H1 (cell line): ENCODE measurements at regions not wholly inside any gene's neighbourhood (a gene's known extent, or its start where the extent isn't known, plus 50 kb on each side); places are given as distances from the start of the nearest gene placed in this dataset.

ENCODE experiments used
- CTCF ChIA-PET: fragments of 300-600 bp; sonication (Branson Sonifier 250); formaldehyde crosslinking; loops from one replicate; lab custom pipeline; 2021; ENCODE audit not compliant: partially characterized antibody; lab: Charles Lee
- POLR2A ChIA-PET: fragments of 300-600 bp; sonication (Branson Sonifier 250); formaldehyde crosslinking; loops from one replicate; lab custom pipeline; 2021; ENCODE audit warnings: inconsistent platforms; ENCODE audit not compliant: partially characterized antibody; lab: Charles Lee
- DNase-seq, 2 experiments: peaks; one replicate each; pipeline versions ENCODE4 v3.0.0 to v3.0.0-alpha.2; 2010 to 2022; ENCODE audit warnings: low spot score in 2 of 2, low read depth in 1 of 2, mixed read lengths in 1 of 2
- FAIRE-seq: peaks from 2 replicates; lab custom pipeline; 2011; peaks lifted over from hg19 to GRCh38; lab: Jason Lieb, UNC
- H2AFZ ChIP-seq: 2 replicates; pipeline ENCODE4 v1.8.1; 2012; ENCODE audit warnings: low read length, inconsistent platforms
- H2AK5ac ChIP-seq: 2 replicates; pipeline ENCODE4 v1.6.1; 2013; ENCODE audit warnings: low read depth, low read length
- H2BK120ac ChIP-seq: replicated peaks from 2 replicates; pipeline ENCODE3; 2013; ENCODE audit warnings: low read depth, low read length, inconsistent platforms
- H2BK12ac ChIP-seq: 2 replicates; pipeline ENCODE4 v1.6.1; 2013; ENCODE audit warnings: low read depth, low read length
- H2BK15ac ChIP-seq: 2 replicates; pipeline ENCODE4 v1.6.1; 2013; ENCODE audit warnings: low read length
- H2BK20ac ChIP-seq: 2 replicates; pipeline ENCODE4 v1.6.1; 2013; ENCODE audit warnings: low read length
- H2BK5ac ChIP-seq: 2 replicates; pipeline ENCODE4 v1.6.1; 2013; ENCODE audit warnings: low read depth, low read length
- H3K14ac ChIP-seq: 2 replicates; pipeline ENCODE4 v1.6.1; 2013; ENCODE audit warnings: inconsistent platforms; ENCODE audit not compliant: insufficient read length
- H3K18ac ChIP-seq: 2 replicates; pipeline ENCODE4 v1.6.1; 2013; ENCODE audit warnings: low read length; ENCODE audit errors: extremely low read depth
- H3K23ac ChIP-seq: 2 replicates; pipeline ENCODE4 v1.6.1; 2013; ENCODE audit warnings: inconsistent platforms; ENCODE audit not compliant: insufficient read length
- H3K23me2 ChIP-seq: 2 replicates; pipeline ENCODE4 v1.6.1; 2013; ENCODE audit warnings: low read depth, low read length
- H3K27ac ChIP-seq: 2 replicates; pipeline ENCODE4 v1.6.1; 2011; ENCODE audit warnings: low read depth, low read length, inconsistent platforms
- H3K27me3 ChIP-seq, 4 experiments: replicated peaks in 1 of 4; 1 replicate in 1 of 4; 2 replicates in 3 of 4; pipeline versions ENCODE4 v1.6.1 to v1.8.1; 2011 to 2013; ENCODE audit warnings: low read length in 3 of 4, mild to moderate bottlenecking in 3 of 4, inconsistent platforms in 2 of 4, mixed read lengths in 2 of 4, moderate library complexity in 1 of 4; ENCODE audit not compliant: control insufficient read depth in 3 of 4, insufficient read depth in 3 of 4; ENCODE audit errors: extremely low read depth in 1 of 4
- H3K36me3 ChIP-seq, 4 experiments: 2 replicates each; pipeline versions ENCODE4 v1.6.1 to v1.8.1; 2011 to 2013; ENCODE audit warnings: mild to moderate bottlenecking in 4 of 4, low read length in 3 of 4, moderate library complexity in 2 of 4, control low read depth in 1 of 4, inconsistent platforms in 1 of 4; ENCODE audit not compliant: insufficient read depth in 4 of 4, control insufficient read depth in 2 of 4
- H3K4ac ChIP-seq: replicated peaks from 2 replicates; pipeline ENCODE3; 2013; ENCODE audit warnings: low read length, low read depth, mixed read lengths, inconsistent platforms; ENCODE audit not compliant: insufficient read length
- H3K4me1 ChIP-seq, 4 experiments: replicated peaks in 1 of 4; 1 replicate in 1 of 4; 2 replicates in 3 of 4; pipeline versions ENCODE4 v1.6.1 to v1.8.1; 2011 to 2013; ENCODE audit warnings: low read length in 3 of 4, inconsistent platforms in 2 of 4, mixed read lengths in 1 of 4; ENCODE audit not compliant: insufficient read depth in 4 of 4, control insufficient read depth in 3 of 4
- H3K4me2 ChIP-seq, 2 experiments: 2 replicates each; pipeline versions ENCODE4 v1.6.1 to v1.8.1; 2011 to 2013; ENCODE audit warnings: low read depth in 2 of 2, low read length in 2 of 2, control low read depth in 1 of 2, inconsistent platforms in 1 of 2, mild to moderate bottlenecking in 1 of 2; ENCODE audit not compliant: insufficient read depth in 1 of 2
- H3K4me3 ChIP-seq, 4 experiments: fragments of 200-600, 300-600 bp in 1 of 4; sonication (generic), shearing (Covaris generic), sonication (Bioruptor Twin) in 1 of 4; 2 replicates each; pipeline versions ENCODE4 v1.5.1 to v1.8.1; 2011 to 2016; ENCODE audit warnings: low read length in 4 of 4, low read depth in 3 of 4, control low read depth in 2 of 4, inconsistent platforms in 2 of 4, mild to moderate bottlenecking in 2 of 4, mixed read lengths in 1 of 4, moderate library complexity in 1 of 4; ENCODE audit not compliant: insufficient read depth in 2 of 4; ENCODE audit errors: extremely low read depth in 1 of 4
- H3K56ac ChIP-seq: replicated peaks from 2 replicates; pipeline ENCODE3; 2013; ENCODE audit warnings: low read depth, mild to moderate bottlenecking, mixed read lengths, low read length, inconsistent platforms; ENCODE audit not compliant: insufficient read length
- H3K79me1 ChIP-seq: 2 replicates; pipeline ENCODE4 v1.6.1; 2013; ENCODE audit warnings: low read depth, low read length, control low read depth
- H3K79me2 ChIP-seq, 2 experiments: 2 replicates each; pipeline versions ENCODE4 v1.6.1 to v1.8.1; 2012 to 2013; ENCODE audit warnings: low read length in 2 of 2, mild to moderate bottlenecking in 2 of 2, inconsistent platforms in 1 of 2; ENCODE audit not compliant: insufficient read depth in 2 of 2, control insufficient read depth in 1 of 2
- H3K9ac ChIP-seq, 4 experiments: replicated peaks in 1 of 4; 1 replicate in 1 of 4; 2 replicates in 3 of 4; pipeline versions ENCODE4 v1.6.1 to v1.8.1; 2011 to 2013; ENCODE audit warnings: low read depth in 3 of 4, low read length in 3 of 4, control low read depth in 2 of 4, mild to moderate bottlenecking in 2 of 4, moderate library complexity in 2 of 4, inconsistent platforms in 1 of 4; ENCODE audit errors: extremely low read depth in 1 of 4
- H3K9me3 ChIP-seq, 2 experiments: 2 replicates each; pipeline versions ENCODE4 v1.6.1 to v1.8.1; 2012 to 2013; ENCODE audit warnings: mild to moderate bottlenecking in 2 of 2, moderate library complexity in 2 of 2, control low read depth in 1 of 2, inconsistent platforms in 1 of 2, low read depth in 1 of 2, low read length in 1 of 2, mixed read lengths in 1 of 2; ENCODE audit not compliant: insufficient read depth in 2 of 2
- H4K20me1 ChIP-seq, 2 experiments: replicated peaks in 1 of 2; 2 replicates each; pipeline versions ENCODE3 to v1.8.1; 2011 to 2013; ENCODE audit warnings: inconsistent platforms in 2 of 2, low read length in 2 of 2, mild to moderate bottlenecking in 1 of 2; ENCODE audit not compliant: insufficient read depth in 2 of 2, control insufficient read depth in 1 of 2
- H4K5ac ChIP-seq: 2 replicates; pipeline ENCODE4 v1.6.1; 2013; ENCODE audit warnings: low read length, low read depth, mixed read lengths, inconsistent platforms; ENCODE audit not compliant: insufficient read length
- H4K8ac ChIP-seq: 2 replicates; pipeline ENCODE4 v1.8.0; 2013; ENCODE audit warnings: mild to moderate bottlenecking, moderate library complexity, low read length, inconsistent platforms; ENCODE audit not compliant: insufficient read depth; ENCODE audit errors: extremely low read depth
- H4K91ac ChIP-seq: replicated peaks from 2 replicates; pipeline ENCODE3; 2013; ENCODE audit warnings: low read length, mixed read lengths, inconsistent platforms; ENCODE audit not compliant: insufficient read length
- ATF2 ChIP-seq: IDR thresholded peaks from 2 replicates; pipeline ENCODE4 v1.6.1; 2012; ENCODE audit warnings: low read length, inconsistent platforms
- BCL11A ChIP-seq, 2 experiments: IDR thresholded peaks; one replicate each; pipeline ENCODE4 v1.6.1; 2011; ENCODE audit warnings: low read depth in 2 of 2, low read length in 2 of 2, mild to moderate bottlenecking in 2 of 2
- EGR1 ChIP-seq: IDR thresholded peaks from 2 replicates; pipeline ENCODE4 v1.6.1; 2011; ENCODE audit warnings: low read depth, low read length, borderline replicate concordance
- MAFK ChIP-seq: IDR thresholded peaks from 2 replicates; pipeline ENCODE4 v1.6.1; 2012; ENCODE audit warnings: low read depth, mild to moderate bottlenecking, improper control_type of control experiment, low read length
- POLR2A ChIP-seq, 2 experiments: IDR thresholded peaks; 1 replicate in 1 of 2; 2 replicates in 1 of 2; pipeline ENCODE4 v1.6.1; 2011; ENCODE audit warnings: low read depth in 2 of 2, low read length in 2 of 2, mild to moderate bottlenecking in 2 of 2; ENCODE audit errors: control extremely low read depth in 1 of 2
- SAP30 ChIP-seq: fragments of 300-600 bp; sonication (generic); IDR thresholded peaks from 2 replicates; pipeline ENCODE4 v1.7.1; 2012; ENCODE audit warnings: low read length, moderate library complexity, mild to moderate bottlenecking, inconsistent platforms; ENCODE audit not compliant: insufficient read depth, insufficient replicate concordance
- SP2 ChIP-seq: IDR thresholded peaks from 2 replicates; pipeline ENCODE4 v1.6.1; 2012; ENCODE audit warnings: mild to moderate bottlenecking, low read length, inconsistent platforms
- TBP ChIP-seq: IDR thresholded peaks from 2 replicates; pipeline ENCODE4 v1.6.1; 2011; ENCODE audit warnings: low read depth, low read length, improper control_type of control experiment
- WGBS, 2 experiments: shearing (Covaris generic) in 1 of 2; methylation state at CpG; one replicate each; pipeline versions ENCODE4 v1.1.6 to v1.1.7; 2013 to 2015; ENCODE audit warnings: low lambda C conversion rate in 2 of 2, mixed read lengths in 2 of 2, inconsistent platforms in 1 of 2, low coverage in 1 of 2, missing lambda C conversion rate in 1 of 2; ENCODE audit not compliant: insufficient replicate concordance in 2 of 2, insufficient coverage in 1 of 2, insufficient read length in 1 of 2; ENCODE audit errors: extremely low coverage in 1 of 2, missing lambda C conversion rate in 1 of 2; 5-methylcytosine and 5-hydroxymethylcytosine counted together
- TF ChIP-seq, protein P1 (sequence below): IDR thresholded peaks from 2 replicates; pipeline ENCODE4 v1.6.1; 2011; ENCODE audit warnings: low read depth, mild to moderate bottlenecking, low read length; ENCODE audit not compliant: insufficient read depth
- TF ChIP-seq, protein P2 (sequence below), 3 experiments: IDR thresholded peaks; 1 replicate in 2 of 3; 2 replicates in 1 of 3; pipeline versions ENCODE4 v1.5.1 to v1.6.1; 2011; ENCODE audit warnings: low read length in 3 of 3, mild to moderate bottlenecking in 3 of 3, inconsistent platforms in 2 of 3, low read depth in 1 of 3, moderate library complexity in 1 of 3; ENCODE audit not compliant: insufficient read depth in 1 of 3; ENCODE audit errors: control extremely low read depth in 1 of 3

- H3K4me1 ChIP-seq = no peaks in the 10 kb centered on the region
- H2BK120ac ChIP-seq = no peak overlapping the region
- no peak overlapping the region for H2BK12ac ChIP-seq
- H4K8ac ChIP-seq = no peak overlapping the region
- POLR2A ChIA-PET = no interaction called here
- H2AFZ ChIP-seq = no peak overlapping the region
- no peak overlapping the region for H2BK5ac ChIP-seq
- no peak overlapping the region for H4K91ac ChIP-seq
- no peak overlapping the region for H3K27ac ChIP-seq
- no peaks in the 10 kb centered on the region for H4K20me1 ChIP-seq
- no peak overlapping the region for H3K23ac ChIP-seq
- no peaks in the 10 kb centered on the region for H3K79me2 ChIP-seq
- 86% methylated on average over 4 of the region's 4 CpGs; no CpG with 5 or more reads in 1 of the 2 experiments for WGBS, 2 experiments
- no peaks in the 10 kb centered on the region for H3K23me2 ChIP-seq
- H3K9me3 ChIP-seq = no peaks in the 10 kb centered on the region
- no peak overlapping the region for H3K56ac ChIP-seq
- H3K14ac ChIP-seq = no peak overlapping the region
- H2BK15ac ChIP-seq = no peak overlapping the region
- no peak overlapping the region for H2BK20ac ChIP-seq
- no peaks in the 10 kb centered on the region for H3K79me1 ChIP-seq
- H3K9ac ChIP-seq = no peak overlapping the region
- no peak overlapping the region for H2AK5ac ChIP-seq
- no peak overlapping the region for H3K4me2 ChIP-seq
- H3K36me3 ChIP-seq = no peaks in the 10 kb centered on the region; a peak in 1 of 8 replicates
- DNase-seq = no peak
- FAIRE-seq = no peak
- H3K18ac ChIP-seq = no peak overlapping the region
- H3K27me3 ChIP-seq = peaks cover 0 to 1% (median 0%) of the 10 kb centered on the region in 4 experiments; a peak in 1 of 7 replicates
- H4K5ac ChIP-seq = no peak overlapping the region
- no peak overlapping the region for H3K4me3 ChIP-seq
- CTCF ChIA-PET = interaction anchor here (1.2 to 3.4 kb wide), 5 partner anchors 15 to 206 kb away, joined by 3 to 22 read pairs (median 3); no protein-coding TSS in a partner anchor
- no peak overlapping the region for H3K4ac ChIP-seq
- TF ChIP-seq ATF2 = no peak
- TF ChIP-seq SP2 = no peak
- TF ChIP-seq, protein P1, sequence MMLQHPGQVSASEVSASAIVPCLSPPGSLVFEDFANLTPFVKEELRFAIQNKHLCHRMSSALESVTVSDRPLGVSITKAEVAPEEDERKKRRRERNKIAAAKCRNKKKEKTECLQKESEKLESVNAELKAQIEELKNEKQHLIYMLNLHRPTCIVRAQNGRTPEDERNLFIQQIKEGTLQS = no peak
- TF ChIP-seq EGR1 = no peak
- no peak for TF ChIP-seq SAP30
- TF ChIP-seq POLR2A (IDR thresholded peaks at IDR 0.05; ENCODE audit: control extremely low read depth in 1 of 2, low read depth in 2 of 2, low read length in 2 of 2) = no peak
- no peak for TF ChIP-seq BCL11A (IDR thresholded peaks at IDR 0.05; ENCODE audit: low read depth in 2 of 2, low read length in 2 of 2)
- no peak for TF ChIP-seq TBP
- TF ChIP-seq, protein P2, sequence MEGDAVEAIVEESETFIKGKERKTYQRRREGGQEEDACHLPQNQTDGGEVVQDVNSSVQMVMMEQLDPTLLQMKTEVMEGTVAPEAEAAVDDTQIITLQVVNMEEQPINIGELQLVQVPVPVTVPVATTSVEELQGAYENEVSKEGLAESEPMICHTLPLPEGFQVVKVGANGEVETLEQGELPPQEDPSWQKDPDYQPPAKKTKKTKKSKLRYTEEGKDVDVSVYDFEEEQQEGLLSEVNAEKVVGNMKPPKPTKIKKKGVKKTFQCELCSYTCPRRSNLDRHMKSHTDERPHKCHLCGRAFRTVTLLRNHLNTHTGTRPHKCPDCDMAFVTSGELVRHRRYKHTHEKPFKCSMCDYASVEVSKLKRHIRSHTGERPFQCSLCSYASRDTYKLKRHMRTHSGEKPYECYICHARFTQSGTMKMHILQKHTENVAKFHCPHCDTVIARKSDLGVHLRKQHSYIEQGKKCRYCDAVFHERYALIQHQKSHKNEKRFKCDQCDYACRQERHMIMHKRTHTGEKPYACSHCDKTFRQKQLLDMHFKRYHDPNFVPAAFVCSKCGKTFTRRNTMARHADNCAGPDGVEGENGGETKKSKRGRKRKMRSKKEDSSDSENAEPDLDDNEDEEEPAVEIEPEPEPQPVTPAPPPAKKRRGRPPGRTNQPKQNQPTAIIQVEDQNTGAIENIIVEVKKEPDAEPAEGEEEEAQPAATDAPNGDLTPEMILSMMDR (IDR thresholded peaks at IDR 0.05; ENCODE audit: control extremely low read depth in 1 of 3, insufficient read depth in 1 of 3, low read depth in 1 of 3, low read length in 3 of 3) = no peak
- TF ChIP-seq MAFK = no peak
Observed at GRCh38 chr7:33775790-33776189, 129.5 kb upstream of the BMPER start.
